Osteocyte (in vitro differentiated cells): ENCODE measurements at regions not wholly inside any gene's neighbourhood (a gene's known extent, or its start where the extent isn't known, plus 50 kb on each side); places are given as distances from the start of the nearest gene placed in this dataset.

ENCODE experiments used
- DNase-seq: peaks from one replicate; pipeline ENCODE4 v3.0.0; 2021; ENCODE audit warnings: mixed read lengths; ENCODE audit not compliant: unreplicated experiment; ENCODE audit errors: extremely low spot score
- H3K27ac Mint-ChIP-seq: one replicate; pipeline ENCODE4 v1.8.0; 2021; ENCODE audit warnings: mild to moderate bottlenecking, mixed read lengths; ENCODE audit not compliant: unreplicated experiment
- H3K27me3 Mint-ChIP-seq: one replicate; pipeline ENCODE4 v1.8.0; 2021; ENCODE audit warnings: mixed read lengths; ENCODE audit not compliant: unreplicated experiment
- H3K36me3 Mint-ChIP-seq: one replicate; pipeline ENCODE4 v1.8.0; 2021; ENCODE audit warnings: mixed read lengths; ENCODE audit not compliant: unreplicated experiment
- H3K4me1 Mint-ChIP-seq: one replicate; pipeline ENCODE4 v1.8.0; 2021; ENCODE audit warnings: mixed read lengths; ENCODE audit not compliant: unreplicated experiment
- H3K4me3 Mint-ChIP-seq: one replicate; pipeline ENCODE4 v1.8.0; 2021; ENCODE audit warnings: mild to moderate bottlenecking, moderate library complexity, mixed read lengths; ENCODE audit not compliant: unreplicated experiment
- H3K9me3 Mint-ChIP-seq: one replicate; pipeline ENCODE4 v1.8.0; 2021; ENCODE audit warnings: mixed read lengths; ENCODE audit not compliant: unreplicated experiment
- TF ChIP-seq, protein P1 (sequence below): fragments of 200-600 bp; sonication (generic); IDR thresholded peaks from 2 replicates; pipeline ENCODE4 v1.5.0; 2021; ENCODE audit warnings: antibody characterized with exemption, mild to moderate bottlenecking, moderate library complexity

DNA sequence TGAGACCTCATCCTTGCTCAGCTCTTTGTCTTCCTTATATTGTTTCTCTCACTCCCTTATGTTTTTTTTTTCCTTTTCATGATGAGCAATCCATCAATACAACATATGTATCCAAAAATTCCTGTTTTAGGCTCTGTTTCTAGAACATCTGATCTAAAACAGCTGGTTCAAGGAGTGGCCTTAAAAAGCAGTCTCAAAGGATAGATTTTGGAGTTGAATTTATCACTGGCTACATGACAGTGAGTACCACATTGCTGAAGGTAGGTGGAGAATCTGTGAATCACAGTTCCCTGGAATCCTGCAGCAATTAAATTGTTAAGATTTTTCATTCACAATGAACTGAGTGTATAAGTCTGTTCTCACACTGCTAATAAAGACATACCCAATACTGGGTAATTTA lies 155.8 kb upstream of the ADAMTS5 start:
- TF ChIP-seq, protein P1, sequence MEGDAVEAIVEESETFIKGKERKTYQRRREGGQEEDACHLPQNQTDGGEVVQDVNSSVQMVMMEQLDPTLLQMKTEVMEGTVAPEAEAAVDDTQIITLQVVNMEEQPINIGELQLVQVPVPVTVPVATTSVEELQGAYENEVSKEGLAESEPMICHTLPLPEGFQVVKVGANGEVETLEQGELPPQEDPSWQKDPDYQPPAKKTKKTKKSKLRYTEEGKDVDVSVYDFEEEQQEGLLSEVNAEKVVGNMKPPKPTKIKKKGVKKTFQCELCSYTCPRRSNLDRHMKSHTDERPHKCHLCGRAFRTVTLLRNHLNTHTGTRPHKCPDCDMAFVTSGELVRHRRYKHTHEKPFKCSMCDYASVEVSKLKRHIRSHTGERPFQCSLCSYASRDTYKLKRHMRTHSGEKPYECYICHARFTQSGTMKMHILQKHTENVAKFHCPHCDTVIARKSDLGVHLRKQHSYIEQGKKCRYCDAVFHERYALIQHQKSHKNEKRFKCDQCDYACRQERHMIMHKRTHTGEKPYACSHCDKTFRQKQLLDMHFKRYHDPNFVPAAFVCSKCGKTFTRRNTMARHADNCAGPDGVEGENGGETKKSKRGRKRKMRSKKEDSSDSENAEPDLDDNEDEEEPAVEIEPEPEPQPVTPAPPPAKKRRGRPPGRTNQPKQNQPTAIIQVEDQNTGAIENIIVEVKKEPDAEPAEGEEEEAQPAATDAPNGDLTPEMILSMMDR = no peak
- H3K4me1 Mint-ChIP-seq = no peaks in the 10 kb centered on the region
- H3K27me3 Mint-ChIP-seq = no peaks in the 10 kb centered on the region
- no peaks in the 10 kb centered on the region for H3K36me3 Mint-ChIP-seq
- H3K9me3 Mint-ChIP-seq = no peaks in the 10 kb centered on the region
- no peak overlapping the region for H3K27ac Mint-ChIP-seq
- no peak overlapping the region for H3K4me3 Mint-ChIP-seq
- no peak for DNase-seq

DNA sequence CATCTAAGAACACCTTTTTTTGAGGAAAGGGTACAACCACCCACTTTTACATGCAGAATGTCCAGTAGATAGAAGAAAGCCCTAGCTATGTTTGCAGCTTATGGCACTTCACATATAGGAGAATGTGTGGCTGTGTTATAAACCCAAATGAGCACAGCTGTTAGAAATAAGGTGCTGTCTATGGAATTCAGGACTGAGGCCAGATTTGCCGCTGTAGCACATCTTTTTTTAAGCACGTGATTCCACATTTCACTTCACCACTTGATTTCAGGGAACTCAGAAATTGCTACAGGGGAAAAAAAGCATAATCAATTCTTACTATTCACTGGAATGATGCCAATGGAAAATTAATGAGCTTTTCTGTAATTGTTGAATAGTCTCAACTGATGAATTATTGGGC lies 147.2 kb upstream of the ADAMTS5 start:
- H3K36me3 Mint-ChIP-seq = no peaks in the 10 kb centered on the region
- peaks cover 4% of the 10 kb centered on the region for H3K4me1 Mint-ChIP-seq
- no peak for DNase-seq
- H3K27ac Mint-ChIP-seq = no peak overlapping the region
- no peak overlapping the region for H3K4me3 Mint-ChIP-seq
- H3K27me3 Mint-ChIP-seq = no peaks in the 10 kb centered on the region
- TF ChIP-seq, protein P1 = no peak
- H3K9me3 Mint-ChIP-seq = peaks cover 3% of the 10 kb centered on the region

DNA sequence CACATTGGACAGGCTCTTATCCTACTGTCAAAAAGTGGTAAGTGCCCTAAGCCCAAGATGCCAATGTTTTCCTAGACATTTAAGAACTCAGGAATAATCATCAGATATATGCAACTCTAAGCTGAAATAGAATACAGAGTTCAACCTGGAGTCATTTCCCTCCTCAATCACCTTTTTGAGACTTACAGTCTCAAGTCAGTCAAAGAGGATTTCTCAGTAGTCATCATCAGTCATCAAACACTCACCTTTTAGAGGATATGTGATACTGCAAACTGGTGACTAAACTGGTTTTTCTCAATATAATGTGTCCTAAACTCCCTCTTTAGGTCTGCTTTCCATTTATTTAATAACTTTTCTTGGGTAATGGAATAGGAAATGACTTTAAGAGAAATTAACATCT lies 145.3 kb upstream of the ADAMTS5 start:
- no peak overlapping the region for H3K4me3 Mint-ChIP-seq
- H3K9me3 Mint-ChIP-seq = peaks cover 3% of the 10 kb centered on the region
- H3K27ac Mint-ChIP-seq = no peak overlapping the region
- TF ChIP-seq, protein P1 = no peak
- DNase-seq = no peak
- H3K4me1 Mint-ChIP-seq = peaks cover 12% of the 10 kb centered on the region
- no peaks in the 10 kb centered on the region for H3K27me3 Mint-ChIP-seq
- H3K36me3 Mint-ChIP-seq = no peaks in the 10 kb centered on the region

DNA sequence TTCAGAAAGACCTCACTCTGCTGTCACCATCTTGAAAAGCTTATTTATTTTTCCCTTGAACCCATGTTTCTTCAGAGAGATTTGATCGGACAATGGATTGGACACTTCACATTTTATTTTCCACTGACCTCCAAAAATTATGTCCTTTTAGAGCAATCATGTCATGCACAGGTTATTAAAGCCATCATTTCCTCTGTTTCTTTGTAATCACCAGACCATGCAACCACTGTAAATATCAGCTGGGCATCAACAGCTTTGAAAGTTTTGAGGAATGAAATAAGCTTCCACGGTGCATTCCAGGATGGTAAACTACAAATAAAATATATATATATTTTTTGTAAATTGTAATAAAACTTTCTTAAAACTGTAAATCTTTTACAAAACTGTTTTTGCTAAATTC lies 144.1 kb upstream of the ADAMTS5 start:
- Mint-ChIP-seq H3K4me1 (peaks cover 14% of the 10 kb centered on the region), H3K36me3 (no peaks in the 10 kb centered on the region), H3K4me3 (no peak overlapping the region), H3K27ac (no peak overlapping the region), H3K9me3 (no peaks in the 10 kb centered on the region), H3K27me3 (no peaks in the 10 kb centered on the region)
- TF ChIP-seq, protein P1 = no peak
- no peak for DNase-seq

DNA sequence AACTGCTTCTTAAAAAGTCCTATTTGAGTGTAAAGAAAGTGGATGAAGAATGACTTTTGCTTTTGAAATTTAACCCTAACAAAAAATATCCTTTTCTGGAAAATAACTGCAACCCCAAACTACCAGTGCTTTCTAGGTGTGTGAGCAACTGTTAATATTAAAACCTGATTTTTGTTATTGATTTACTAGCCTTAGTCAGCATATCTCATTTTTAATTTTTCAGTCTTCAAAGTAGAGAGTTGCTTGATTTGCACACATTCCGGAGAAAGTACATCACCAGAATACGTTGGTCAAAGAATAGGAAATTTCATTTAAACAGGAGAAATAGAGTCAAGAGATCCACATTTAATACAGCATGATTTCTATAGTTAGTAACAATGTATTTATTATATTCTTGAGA lies 141.8 kb upstream of the ADAMTS5 start:
- no peak for DNase-seq
- Mint-ChIP-seq H3K9me3 (no peaks in the 10 kb centered on the region), H3K4me3 (no peak overlapping the region), H3K27me3 (no peaks in the 10 kb centered on the region), H3K4me1 (peaks cover 26% of the 10 kb centered on the region), H3K27ac (no peak overlapping the region), H3K36me3 (no peaks in the 10 kb centered on the region)
- TF ChIP-seq, protein P1 = no peak
